ENCODE measurements at regions not wholly inside any gene's neighbourhood (a gene's known extent, or its start where the extent isn't known, plus 50 kb on each side); places are given as distances from the start of the nearest gene placed in this dataset.
"Not testable (repeated sequence)": the region's sequence is repeated elsewhere in the genome, so short reads cannot be mapped to it uniquely, and the experiment has no call there.

GRCh38 chr3:177362626-177363025 lies 165.3 kb upstream of the TBL1XR1 start:
- H3F3A ChIP-seq (ENCODE audit: low read depth), result peaks cover 4% of the 10 kb centered on the region; the same call in 1 of the 2 replicates
- H4K20me1 ChIP-seq (ENCODE audit: insufficient read depth, low read length, poor library complexity, severe bottlenecking), result no peaks in the 10 kb centered on the region
- no peak overlapping the region for H3K4me2 ChIP-seq (ENCODE audit: low read depth, low read length, poor library complexity, severe bottlenecking)
- TF ChIP-seq CTCF (conservative IDR thresholded peaks at IDR 0.05; ENCODE audit: low read length) (no peak), EZH2phosphoT487 (IDR thresholded peaks at IDR 0.05; ENCODE audit: borderline replicate concordance) (no peak)
- H3K9me3 ChIP-seq (ENCODE audit: insufficient read depth, low read depth, low read length), result no peaks in the 10 kb centered on the region
- H3K9me2 ChIP-seq (replicated peaks; ENCODE audit: low read depth, low read length), result no peaks in the 10 kb centered on the region
- no peaks in the 10 kb centered on the region for H3K36me3 ChIP-seq (ENCODE audit: insufficient read depth, low read length)
- peaks cover 10% of the 10 kb centered on the region; the same call in 1 of the 2 replicates for H3K79me2 ChIP-seq (ENCODE audit: insufficient read depth, low read length)
- H3K27me3 ChIP-seq (ENCODE audit: insufficient read depth, low read length, poor library complexity, severe bottlenecking), result no peaks in the 10 kb centered on the region
- H3K4me3 ChIP-seq (ENCODE audit: low read length, poor library complexity, severe bottlenecking), result no peak overlapping the region
- peaks cover 61% of the 10 kb centered on the region for H3K4me1 ChIP-seq (ENCODE audit: insufficient read depth, low read length, poor library complexity, severe bottlenecking)
- H3K9ac ChIP-seq (ENCODE audit: low read depth, low read length, poor library complexity, severe bottlenecking), result peak overlapping the region; percentile 82
- H2AFZ ChIP-seq (ENCODE audit: low read length), result no peak overlapping the region

GRCh38 chr3:177364236-177364635 lies 167.0 kb upstream of the TBL1XR1 start:
- no peaks in the 10 kb centered on the region for H3K27me3 ChIP-seq (ENCODE audit: insufficient read depth, low read length, poor library complexity, severe bottlenecking)
- no peaks in the 10 kb centered on the region for H4K20me1 ChIP-seq (ENCODE audit: insufficient read depth, low read length, poor library complexity, severe bottlenecking)
- H3K4me1 ChIP-seq (ENCODE audit: insufficient read depth, low read length, poor library complexity, severe bottlenecking), result peaks cover 45% of the 10 kb centered on the region
- no peaks in the 10 kb centered on the region for H3K36me3 ChIP-seq (ENCODE audit: insufficient read depth, low read length)
- no peak overlapping the region for H3K4me3 ChIP-seq (ENCODE audit: low read length, poor library complexity, severe bottlenecking)
- H3F3A ChIP-seq (ENCODE audit: low read depth), result peaks cover 4% of the 10 kb centered on the region; the same call in 1 of the 2 replicates
- H3K79me2 ChIP-seq (ENCODE audit: insufficient read depth, low read length), result peaks cover under 1% of the 10 kb centered on the region; the same call in 1 of the 2 replicates
- H3K9me3 ChIP-seq (ENCODE audit: insufficient read depth, low read depth, low read length), result no peaks in the 10 kb centered on the region
- H2AFZ ChIP-seq (ENCODE audit: low read length), result no peak overlapping the region
- no peak overlapping the region for H3K4me2 ChIP-seq (ENCODE audit: low read depth, low read length, poor library complexity, severe bottlenecking)
- no peaks in the 10 kb centered on the region for H3K9me2 ChIP-seq (replicated peaks; ENCODE audit: low read depth, low read length)
- H3K9ac ChIP-seq (ENCODE audit: low read depth, low read length, poor library complexity, severe bottlenecking), result no peak overlapping the region
- TF ChIP-seq CTCF (conservative IDR thresholded peaks at IDR 0.05; ENCODE audit: low read length), result no peak
- no peak for TF ChIP-seq EZH2phosphoT487 (IDR thresholded peaks at IDR 0.05; ENCODE audit: borderline replicate concordance)

- not testable (repeated sequence) for H2AFZ ChIP-seq (ENCODE audit: low read length); H3K9ac ChIP-seq (ENCODE audit: low read depth, low read length, poor library complexity, severe bottlenecking); H3K4me2 ChIP-seq (ENCODE audit: low read depth, low read length, poor library complexity, severe bottlenecking); H3K9me3 ChIP-seq (ENCODE audit: insufficient read depth, low read depth, low read length); H3K36me3 ChIP-seq (ENCODE audit: insufficient read depth, low read length); H3K79me2 ChIP-seq (ENCODE audit: insufficient read depth, low read length); H3K9me2 ChIP-seq (replicated peaks; ENCODE audit: low read depth, low read length); H3F3A ChIP-seq (ENCODE audit: low read depth); H4K20me1 ChIP-seq (ENCODE audit: insufficient read depth, low read length, poor library complexity, severe bottlenecking); H3K27me3 ChIP-seq (ENCODE audit: insufficient read depth, low read length, poor library complexity, severe bottlenecking); H3K4me3 ChIP-seq (ENCODE audit: low read length, poor library complexity, severe bottlenecking)
- H3K4me1 ChIP-seq (ENCODE audit: insufficient read depth, low read length, poor library complexity, severe bottlenecking), result peaks cover 37% of the 10 kb centered on the region
These were observed 168.0 kb upstream of the TBL1XR1 start for GRCh38 chr3:177365294-177365693.

GRCh38 chr3:177367788-177368187 lies 170.5 kb upstream of the TBL1XR1 start:
- no peak overlapping the region for H2AFZ ChIP-seq (ENCODE audit: low read length)
- no peaks in the 10 kb centered on the region for H3K36me3 ChIP-seq (ENCODE audit: insufficient read depth, low read length)
- no peaks in the 10 kb centered on the region for H4K20me1 ChIP-seq (ENCODE audit: insufficient read depth, low read length, poor library complexity, severe bottlenecking)
- TF ChIP-seq EZH2phosphoT487 (IDR thresholded peaks at IDR 0.05; ENCODE audit: borderline replicate concordance), result no peak
- no peak for TF ChIP-seq CTCF (conservative IDR thresholded peaks at IDR 0.05; ENCODE audit: low read length)
- no peak overlapping the region for H3K4me2 ChIP-seq (ENCODE audit: low read depth, low read length, poor library complexity, severe bottlenecking)
- H3K27me3 ChIP-seq (ENCODE audit: insufficient read depth, low read length, poor library complexity, severe bottlenecking), result no peaks in the 10 kb centered on the region
- H3K9me3 ChIP-seq (ENCODE audit: insufficient read depth, low read depth, low read length), result no peaks in the 10 kb centered on the region
- peaks cover 13% of the 10 kb centered on the region for H3K4me1 ChIP-seq (ENCODE audit: insufficient read depth, low read length, poor library complexity, severe bottlenecking)
- no peaks in the 10 kb centered on the region for H3K79me2 ChIP-seq (ENCODE audit: insufficient read depth, low read length)
- no peak overlapping the region for H3K4me3 ChIP-seq (ENCODE audit: low read length, poor library complexity, severe bottlenecking)
- H3F3A ChIP-seq (ENCODE audit: low read depth), result no peaks in the 10 kb centered on the region
- H3K9me2 ChIP-seq (replicated peaks; ENCODE audit: low read depth, low read length), result no peaks in the 10 kb centered on the region
- H3K9ac ChIP-seq (ENCODE audit: low read depth, low read length, poor library complexity, severe bottlenecking), result no peak overlapping the region

Data from Loucy (cell line).